ENCODE measurements at regions not wholly inside any gene's neighbourhood (a gene's known extent, or its start where the extent isn't known, plus 50 kb on each side); places are given as distances from the start of the nearest gene placed in this dataset.
"Not testable (repeated sequence)": the region's sequence is repeated elsewhere in the genome, so short reads cannot be mapped to it uniquely, and the experiment has no call there.

DNA sequence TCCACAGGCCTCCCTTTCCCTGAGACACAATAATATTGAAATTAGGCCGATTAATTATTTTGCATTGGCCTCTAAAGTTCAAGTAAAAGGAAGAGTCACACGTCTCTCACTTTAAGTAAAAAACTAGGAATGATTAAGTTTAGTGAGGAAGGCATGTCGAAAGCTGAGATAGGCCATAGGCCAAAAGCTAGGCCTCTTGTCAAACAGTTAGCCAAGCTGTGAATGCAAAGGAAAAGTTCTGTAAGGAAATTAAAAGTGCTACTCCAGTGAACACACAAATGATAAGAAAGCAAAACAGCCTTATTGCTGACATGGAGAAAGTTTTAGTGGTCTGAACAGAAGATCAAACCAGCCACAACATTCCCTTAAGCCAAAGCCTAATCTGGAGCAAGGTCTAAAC, 91.4 kb upstream of the ZC3H11B start:
- TF ChIP-seq, protein P1, sequence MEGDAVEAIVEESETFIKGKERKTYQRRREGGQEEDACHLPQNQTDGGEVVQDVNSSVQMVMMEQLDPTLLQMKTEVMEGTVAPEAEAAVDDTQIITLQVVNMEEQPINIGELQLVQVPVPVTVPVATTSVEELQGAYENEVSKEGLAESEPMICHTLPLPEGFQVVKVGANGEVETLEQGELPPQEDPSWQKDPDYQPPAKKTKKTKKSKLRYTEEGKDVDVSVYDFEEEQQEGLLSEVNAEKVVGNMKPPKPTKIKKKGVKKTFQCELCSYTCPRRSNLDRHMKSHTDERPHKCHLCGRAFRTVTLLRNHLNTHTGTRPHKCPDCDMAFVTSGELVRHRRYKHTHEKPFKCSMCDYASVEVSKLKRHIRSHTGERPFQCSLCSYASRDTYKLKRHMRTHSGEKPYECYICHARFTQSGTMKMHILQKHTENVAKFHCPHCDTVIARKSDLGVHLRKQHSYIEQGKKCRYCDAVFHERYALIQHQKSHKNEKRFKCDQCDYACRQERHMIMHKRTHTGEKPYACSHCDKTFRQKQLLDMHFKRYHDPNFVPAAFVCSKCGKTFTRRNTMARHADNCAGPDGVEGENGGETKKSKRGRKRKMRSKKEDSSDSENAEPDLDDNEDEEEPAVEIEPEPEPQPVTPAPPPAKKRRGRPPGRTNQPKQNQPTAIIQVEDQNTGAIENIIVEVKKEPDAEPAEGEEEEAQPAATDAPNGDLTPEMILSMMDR (IDR thresholded peaks at IDR 0.05) = not testable (repeated sequence)
- not testable (repeated sequence) for TF ChIP-seq POLR2A (IDR thresholded peaks at IDR 0.05)

Data from thyroid gland (tissue), 4 donors.